Spleen (tissue), 7 donors: ENCODE measurements at regions not wholly inside any gene's neighbourhood (a gene's known extent, or its start where the extent isn't known, plus 50 kb on each side); places are given as distances from the start of the nearest gene placed in this dataset.
"Not testable (repeated sequence)": the region's sequence is repeated elsewhere in the genome, so short reads cannot be mapped to it uniquely, and the experiment has no call there.

Experiments used
- POLR2A ChIP-seq, 3 donors: fragments of 450-650 bp; IDR thresholded peaks; one replicate each; pipeline ENCODE4 v1.5.1; 2017; ENCODE audit warnings: antibody characterized with exemption in 3 of 3, mild to moderate bottlenecking in 1 of 3
- POLR2AphosphoS5 ChIP-seq, 3 donors: sonication (generic); formaldehyde crosslinking; IDR thresholded peaks; one replicate each; pipeline ENCODE4 v1.5.1; 2017; ENCODE audit warnings: antibody characterized with exemption in 3 of 3
- TF ChIP-seq, protein P1 (sequence below), 11 experiments: fragments of 200-600 bp in 7 of 11; fragments of 450-650 bp in 4 of 11; sonication (generic) in 4 of 11; IDR thresholded peaks in 8 of 11; conservative IDR thresholded peaks in 3 of 11; 1 replicate in 7 of 11; 2 replicates in 4 of 11; pipeline versions ENCODE4 v1.4.0 to v1.8.0; 2016 to 2021; ENCODE audit warnings: antibody characterized with exemption in 11 of 11, inconsistent platforms in 4 of 11, mild to moderate bottlenecking in 1 of 11
- donor health status: DM: no; HTN: no; CAD: no; lungs with moderate emphysema.
- donor health status: DM: no; HTN: no; CAD: no.
- donor health status: DM: no; HTN: no; CAD: no.

DNA sequence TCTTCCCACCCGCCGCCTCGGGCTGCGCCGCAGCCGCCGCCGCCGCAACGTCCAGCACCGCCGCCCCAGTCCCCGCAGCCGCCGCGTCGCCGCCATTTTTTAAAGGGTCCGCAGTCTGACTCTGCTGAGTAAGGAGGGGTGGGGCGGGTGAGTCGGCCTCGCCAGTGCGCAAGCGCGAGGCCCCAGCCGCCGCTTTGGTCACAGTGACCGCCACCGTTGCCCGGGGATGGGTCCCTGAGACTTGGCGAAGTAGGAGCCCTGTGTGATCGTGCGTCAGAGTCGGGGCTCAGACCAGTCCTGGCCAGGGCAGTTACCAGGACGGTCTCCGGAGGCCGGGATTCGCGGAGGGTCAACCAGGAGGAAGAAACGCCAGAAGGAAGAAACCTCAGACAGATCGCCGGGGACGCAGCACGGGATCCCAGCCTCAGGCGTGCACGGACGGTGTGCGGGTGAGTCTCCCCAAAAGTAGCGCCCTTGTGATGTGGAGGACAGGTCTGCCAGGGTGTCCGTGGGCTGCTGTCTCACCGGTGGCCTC, 1414.2 kb upstream of the PCDH10 start:
- TF ChIP-seq, protein P1, sequence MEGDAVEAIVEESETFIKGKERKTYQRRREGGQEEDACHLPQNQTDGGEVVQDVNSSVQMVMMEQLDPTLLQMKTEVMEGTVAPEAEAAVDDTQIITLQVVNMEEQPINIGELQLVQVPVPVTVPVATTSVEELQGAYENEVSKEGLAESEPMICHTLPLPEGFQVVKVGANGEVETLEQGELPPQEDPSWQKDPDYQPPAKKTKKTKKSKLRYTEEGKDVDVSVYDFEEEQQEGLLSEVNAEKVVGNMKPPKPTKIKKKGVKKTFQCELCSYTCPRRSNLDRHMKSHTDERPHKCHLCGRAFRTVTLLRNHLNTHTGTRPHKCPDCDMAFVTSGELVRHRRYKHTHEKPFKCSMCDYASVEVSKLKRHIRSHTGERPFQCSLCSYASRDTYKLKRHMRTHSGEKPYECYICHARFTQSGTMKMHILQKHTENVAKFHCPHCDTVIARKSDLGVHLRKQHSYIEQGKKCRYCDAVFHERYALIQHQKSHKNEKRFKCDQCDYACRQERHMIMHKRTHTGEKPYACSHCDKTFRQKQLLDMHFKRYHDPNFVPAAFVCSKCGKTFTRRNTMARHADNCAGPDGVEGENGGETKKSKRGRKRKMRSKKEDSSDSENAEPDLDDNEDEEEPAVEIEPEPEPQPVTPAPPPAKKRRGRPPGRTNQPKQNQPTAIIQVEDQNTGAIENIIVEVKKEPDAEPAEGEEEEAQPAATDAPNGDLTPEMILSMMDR (IDR thresholded peaks at IDR 0.05 in 8 of 11, conservative IDR thresholded peaks at IDR 0.05 in 3 of 11), result not testable (repeated sequence)
- TF ChIP-seq POLR2A, POLR2AphosphoS5 (IDR thresholded peaks at IDR 0.05): not testable (repeated sequence)
